OCI-LY1 (cell line): ENCODE measurements at regions not wholly inside any gene's neighbourhood (a gene's known extent, or its start where the extent isn't known, plus 50 kb on each side); places are given as distances from the start of the nearest gene placed in this dataset.

Experiments used
- CTCF ChIP-seq: fragments of 200-600 bp; sonication (generic), shearing (Covaris generic); IDR thresholded peaks from 2 replicates; pipeline ENCODE4 v1.5.1; 2017; ENCODE audit warnings: mild to moderate bottlenecking, antibody characterized with exemption, low read length, moderate library complexity, mixed read lengths
- EZH2 ChIP-seq: fragments of 200-600 bp; sonication (generic), shearing (Covaris generic); IDR thresholded peaks from 2 replicates; pipeline ENCODE4 v1.8.0; 2017; ENCODE audit warnings: borderline replicate concordance, mixed run types, mild to moderate bottlenecking, antibody characterized with exemption, low read length, moderate library complexity, mixed read lengths

DNA sequence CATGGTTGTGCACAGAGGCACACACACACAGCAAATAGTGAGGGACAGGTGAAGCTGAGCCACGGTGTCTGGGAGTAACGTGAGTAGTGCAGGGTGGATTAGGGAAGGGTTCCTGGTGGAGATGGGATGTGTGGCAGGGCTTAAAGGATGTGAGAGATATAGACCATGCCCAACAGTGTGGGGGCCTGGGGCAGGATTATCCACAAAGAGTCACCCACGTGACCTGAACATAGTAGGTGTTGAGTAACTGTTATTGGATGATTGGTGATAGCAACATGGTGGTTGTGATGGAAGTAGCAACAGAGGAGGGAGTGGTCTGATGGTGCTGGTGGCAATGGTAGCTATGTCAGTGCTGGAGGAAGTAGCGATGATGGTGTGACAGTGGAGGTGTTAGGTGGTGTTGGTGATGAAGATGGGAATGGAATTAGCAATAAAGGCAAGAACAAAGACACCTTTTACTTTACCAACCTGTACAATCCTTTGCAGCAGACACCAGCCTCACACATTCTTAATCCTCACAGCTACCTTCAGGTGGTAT lies 135.1 kb downstream of the MRPL14 start:
- no peak for TF ChIP-seq CTCF
- TF ChIP-seq EZH2, result no peak
